NCI-H1105 (cell line): ENCODE measurements at regions not wholly inside any gene's neighbourhood (a gene's known extent, or its start where the extent isn't known, plus 50 kb on each side); places are given as distances from the start of the nearest gene placed in this dataset.
"Not testable (repeated sequence)": the region's sequence is repeated elsewhere in the genome, so short reads cannot be mapped to it uniquely, and the experiment has no call there.

Experiments
- DNase-seq: peaks from one replicate; lab custom pipeline; 2025; lab: John Stamatoyannopoulos, UW

DNA sequence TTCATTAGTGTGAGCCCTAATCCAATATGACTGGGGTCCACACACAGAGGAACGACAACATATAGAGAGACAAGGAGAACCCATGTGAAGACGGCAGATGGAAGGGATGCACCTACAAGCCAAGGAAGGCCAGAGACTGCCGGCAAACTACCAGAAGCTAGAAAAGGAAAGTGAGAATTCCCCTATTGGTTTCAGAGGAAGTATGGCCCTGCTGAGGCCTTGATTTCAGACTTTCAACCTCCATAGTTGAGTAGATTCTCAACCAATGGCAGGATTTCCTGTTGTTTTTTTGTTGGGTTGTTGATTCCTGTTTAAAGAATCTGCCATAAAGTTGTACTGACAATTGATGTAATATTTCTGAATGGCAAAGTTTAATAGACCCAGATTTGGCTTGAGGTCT, 241.5 kb downstream of the SATB2 start:
- DNase-seq, result no peak

DNA sequence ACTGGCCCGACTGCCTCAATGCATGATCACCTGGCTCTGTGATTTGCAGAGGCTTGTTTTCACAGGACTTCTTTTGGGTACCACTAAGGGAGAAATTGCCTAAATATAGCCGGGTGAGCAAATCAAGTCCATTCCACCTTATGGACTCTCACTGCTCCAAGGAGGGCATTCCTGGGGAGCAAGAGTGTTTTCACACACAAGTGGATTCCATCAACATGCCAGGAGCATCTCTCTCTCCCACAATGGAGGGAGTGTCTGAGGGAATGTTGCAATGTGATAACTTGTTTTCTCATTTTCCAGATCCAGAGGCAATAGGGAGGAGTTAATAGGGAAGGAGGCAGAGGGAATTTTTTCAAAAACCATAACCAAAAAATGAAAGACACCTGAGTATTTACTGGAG, 250.7 kb downstream of the SATB2 start:
- DNase-seq, result no peak

DNA sequence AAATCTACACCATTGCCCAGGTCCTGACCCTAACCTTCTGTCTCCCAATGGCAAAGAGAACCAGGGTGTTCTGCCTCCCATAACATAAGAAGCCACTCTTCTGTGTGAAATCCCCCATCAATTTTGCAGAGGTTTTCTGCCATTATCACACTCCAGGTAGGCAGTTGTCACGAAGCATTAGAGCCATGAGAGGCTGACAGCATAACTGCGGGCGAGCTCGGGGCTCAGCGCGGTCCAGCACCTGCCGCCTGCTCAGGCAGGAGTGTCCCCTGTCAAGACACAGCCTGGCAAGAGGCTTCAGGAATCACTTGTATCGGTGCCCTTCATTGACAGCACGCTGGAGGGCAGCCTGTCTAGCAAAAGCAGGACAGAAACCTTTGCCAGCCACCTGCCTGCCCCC, 251.2 kb downstream of the SATB2 start:
- no peak for DNase-seq

DNA sequence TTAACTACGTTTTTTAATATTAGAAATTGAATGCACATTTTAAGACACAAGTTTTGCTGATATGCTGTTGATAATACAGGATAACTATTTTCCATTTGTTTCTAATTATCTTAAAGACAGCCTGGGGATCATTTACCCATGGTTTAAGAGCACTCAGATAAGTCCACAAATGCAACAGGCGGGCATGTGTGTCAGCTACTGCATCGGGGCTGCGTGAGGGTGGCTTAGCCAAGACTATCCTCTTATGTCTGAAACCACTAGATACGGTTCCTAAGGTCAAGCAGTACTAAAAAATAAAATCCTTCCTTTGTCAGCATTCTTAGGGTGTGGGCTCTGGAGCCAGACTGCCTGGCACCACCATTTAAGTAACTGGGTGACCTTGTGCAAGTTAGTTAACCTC, 254.8 kb downstream of the SATB2 start:
- DNase-seq, result no peak

DNA sequence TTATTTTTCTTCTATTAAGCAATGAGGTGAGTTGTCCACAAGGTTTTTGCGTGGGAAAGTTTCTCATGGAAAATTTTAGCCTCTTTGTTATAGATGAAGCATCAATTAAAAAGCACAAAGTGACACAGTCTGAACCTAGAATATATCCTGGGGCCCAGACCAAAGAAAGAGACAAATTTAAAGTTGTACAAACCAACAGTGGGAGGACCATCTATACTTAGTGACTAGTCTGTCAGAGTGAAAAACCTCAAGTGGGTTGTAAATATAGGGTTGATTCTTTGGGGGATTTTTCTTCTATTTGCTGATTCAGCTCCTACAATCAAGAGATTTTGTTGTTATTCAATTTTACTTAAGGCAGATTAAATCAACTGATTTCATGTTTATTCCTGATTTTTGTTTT, 256.2 kb downstream of the SATB2 start:
- no peak for DNase-seq

DNA sequence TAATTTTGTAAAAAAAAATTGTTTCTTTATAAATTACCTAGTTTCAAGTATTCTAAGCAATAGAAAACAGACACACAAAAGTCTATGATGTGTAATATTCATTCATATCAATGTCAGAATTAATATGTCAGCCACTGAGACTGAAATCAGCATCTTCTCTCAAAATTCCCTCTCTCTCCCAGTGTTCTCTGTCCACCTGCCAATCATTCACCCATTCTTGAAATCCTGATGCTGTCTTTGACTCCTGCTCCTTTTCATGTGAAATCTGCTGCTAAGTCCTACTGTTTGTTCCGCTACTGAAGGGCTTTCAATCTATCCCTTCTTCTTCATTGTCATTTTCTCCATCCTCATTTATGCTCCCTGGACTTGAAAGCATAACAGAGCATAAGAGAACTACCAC, 257.9 kb downstream of the SATB2 start:
- DNase-seq, result no peak

DNA sequence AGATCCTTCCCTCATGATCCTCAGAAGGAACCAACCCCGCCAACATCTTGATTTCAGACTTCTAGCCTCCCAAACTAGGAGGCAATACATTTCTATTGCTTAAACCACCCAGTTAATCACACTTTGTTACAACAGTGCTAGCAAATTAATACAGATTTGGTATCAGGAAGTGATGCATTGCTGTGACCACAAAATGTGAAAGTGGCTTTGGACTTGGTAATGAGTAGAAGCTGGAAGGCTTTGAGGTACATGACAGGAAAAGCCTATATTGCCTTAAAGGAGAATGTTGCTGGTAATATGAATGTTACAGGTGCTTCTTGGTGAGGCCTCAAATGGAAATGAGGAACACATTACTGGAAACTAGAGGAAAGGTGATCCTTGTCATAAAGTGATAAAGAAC, 260.3 kb downstream of the SATB2 start:
- no peak for DNase-seq

DNA sequence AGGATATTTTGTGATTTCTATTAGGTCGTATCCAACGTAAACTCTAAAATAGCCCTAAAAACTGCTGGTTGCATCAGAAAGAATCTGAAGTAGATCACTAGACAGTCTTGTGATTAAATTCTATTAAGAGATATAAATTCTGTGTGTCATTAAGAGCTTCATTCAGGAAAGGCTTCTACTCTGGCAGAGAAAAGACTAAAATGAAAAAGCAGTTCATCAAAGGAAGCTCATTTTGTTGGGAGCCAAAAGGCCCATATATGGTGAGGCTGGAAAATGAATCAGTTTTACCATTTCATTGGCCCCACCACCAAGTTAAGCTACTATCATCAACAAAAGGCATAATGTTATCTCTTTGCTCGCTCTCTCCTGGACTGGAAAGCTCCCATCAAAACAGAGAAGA, 261.1 kb downstream of the SATB2 start:
- DNase-seq, result no peak

DNA sequence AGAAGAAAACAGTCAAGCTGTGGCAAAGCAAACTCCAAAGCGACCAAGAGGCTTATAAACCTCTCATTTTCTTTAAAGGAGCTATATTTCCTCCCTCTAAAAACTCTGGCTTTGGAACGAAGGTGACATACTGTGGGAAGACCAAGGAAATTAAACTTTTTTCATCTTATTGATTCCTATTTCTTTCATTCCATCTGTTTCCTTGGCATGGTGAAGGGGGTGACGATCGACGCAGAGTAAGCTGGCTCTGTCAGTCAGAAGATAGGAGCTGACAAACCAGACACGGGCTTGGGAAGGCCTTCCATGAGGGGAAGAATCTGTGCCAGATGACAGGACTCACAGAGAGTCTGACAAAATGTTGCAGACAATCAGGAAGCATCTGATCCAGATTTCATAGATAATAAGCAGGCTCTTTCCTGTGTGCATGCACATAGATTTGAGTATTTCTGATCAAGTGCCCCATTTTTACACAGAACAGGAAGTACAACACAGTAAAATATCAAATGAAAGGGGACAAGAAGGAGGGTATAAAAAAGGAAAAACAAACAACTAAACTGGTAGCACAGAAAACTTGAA, 261.7 kb downstream of the SATB2 start:
- no peak for DNase-seq

DNA sequence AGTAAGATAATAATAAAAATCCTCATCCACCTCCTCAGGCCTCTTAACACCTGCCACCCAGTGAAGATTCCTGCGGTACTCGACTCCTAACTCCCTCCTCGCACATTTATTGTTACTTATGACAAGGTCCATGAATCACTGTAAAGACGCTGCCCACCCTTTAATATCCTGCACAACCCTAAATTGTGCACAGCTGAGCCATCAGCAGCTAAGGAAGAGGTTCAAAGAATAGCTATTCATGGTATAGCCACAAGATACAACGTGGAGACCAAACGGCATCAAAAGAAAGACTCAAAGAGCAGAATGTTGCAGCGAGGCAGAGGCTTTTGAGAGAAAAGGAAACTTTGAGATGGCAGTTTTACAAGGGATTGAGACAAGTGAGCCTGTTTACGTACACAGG, 266.3 kb downstream of the SATB2 start:
- DNase-seq, result no peak

DNA sequence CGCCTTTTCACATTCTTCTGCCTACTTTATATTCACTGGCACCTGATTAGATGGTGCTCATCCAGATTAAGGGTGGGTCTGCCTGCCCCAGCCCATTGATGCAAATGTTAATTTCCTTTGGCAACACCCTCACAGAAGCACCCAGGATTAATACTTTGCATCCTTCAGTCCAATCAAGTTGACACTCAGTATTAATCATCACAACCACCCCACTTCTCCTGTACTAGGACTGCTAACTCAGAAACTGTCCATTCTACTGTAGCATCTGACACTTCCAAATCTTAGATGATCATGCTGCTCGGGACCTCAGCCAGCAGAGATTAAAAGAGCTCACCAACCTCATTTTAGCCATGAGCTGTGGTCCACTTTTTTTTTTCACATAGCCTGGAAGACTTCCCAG, 268.5 kb downstream of the SATB2 start:
- DNase-seq, result no peak

DNA sequence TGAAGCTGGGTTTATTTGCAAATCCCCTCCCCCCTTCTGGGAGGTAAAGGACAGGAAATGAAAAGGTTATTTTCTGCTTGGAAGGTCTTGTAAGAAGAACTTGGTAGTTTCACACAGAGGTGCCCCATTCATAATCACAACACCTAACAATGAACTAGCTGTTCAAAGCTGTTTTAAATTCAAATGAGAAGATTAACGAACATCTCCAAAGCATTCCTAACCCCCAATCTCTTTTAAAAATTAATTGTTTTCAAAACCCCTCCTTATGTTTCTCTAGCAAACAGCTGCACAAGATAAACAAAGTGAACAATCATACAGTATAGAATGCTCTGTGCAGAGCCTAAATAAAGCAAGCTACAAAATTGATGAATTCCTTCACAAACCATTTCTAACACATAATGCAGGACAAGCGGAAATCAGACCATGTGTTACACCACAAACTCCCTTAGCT, 271.4 kb downstream of the SATB2 start:
- DNase-seq, result no peak

DNA sequence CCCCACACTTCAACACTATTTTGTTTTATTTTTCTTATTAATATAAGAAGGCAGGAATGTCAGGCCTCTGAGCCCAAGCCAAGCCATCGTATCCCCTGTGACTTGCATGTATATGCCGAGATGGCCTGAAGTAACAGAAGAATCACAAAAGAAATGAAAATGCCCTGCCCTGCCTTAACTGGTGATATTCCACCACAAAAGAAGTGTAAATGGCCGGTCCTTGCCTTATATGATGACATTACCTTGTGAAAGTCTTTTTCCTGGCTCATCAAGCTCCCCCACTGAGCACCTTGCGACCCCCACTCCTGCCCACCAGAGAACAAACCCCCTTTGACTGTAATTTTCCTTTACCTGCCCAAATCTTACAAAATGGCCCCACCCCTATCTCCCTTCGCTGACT, 272.6 kb downstream of the SATB2 start:
- not testable (repeated sequence) for DNase-seq

DNA sequence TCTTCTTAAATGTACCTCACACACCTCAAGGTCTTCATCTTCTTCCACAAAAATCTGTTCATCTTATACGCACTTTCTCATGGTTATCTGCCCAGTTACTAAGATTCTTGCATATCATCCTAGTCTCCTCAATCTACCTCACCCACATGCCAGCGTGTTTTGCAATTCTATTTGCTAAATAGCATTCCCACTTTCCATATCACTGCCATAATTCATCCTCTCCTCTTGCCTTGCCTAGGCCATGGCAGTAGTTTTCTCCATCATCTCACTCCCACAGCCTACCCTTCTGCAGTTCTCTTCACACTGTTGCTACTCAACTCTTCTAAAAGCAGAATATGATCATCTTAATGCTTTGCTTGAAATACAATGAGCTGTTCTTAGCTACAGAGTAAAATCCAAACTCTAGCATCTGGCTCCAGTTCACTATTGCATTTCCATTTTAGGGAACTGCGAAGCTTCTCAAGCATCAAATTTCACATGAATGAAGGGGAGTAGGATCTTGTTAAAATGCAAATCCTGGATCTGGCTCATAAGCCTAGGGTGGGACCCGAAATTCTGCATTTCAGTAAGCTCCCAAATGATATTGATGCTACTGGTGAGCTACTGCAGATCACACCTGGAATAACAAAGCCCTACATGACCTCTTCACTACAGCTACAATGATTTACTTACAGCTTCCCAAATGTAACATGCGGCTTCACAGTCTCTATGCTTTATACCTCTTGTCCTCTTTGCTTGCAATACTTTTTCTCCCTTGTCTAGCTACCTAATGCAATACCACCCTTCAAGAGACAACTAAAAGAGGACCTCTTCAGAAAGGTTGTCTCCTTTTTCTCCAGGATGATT, 293.9 kb downstream of the SATB2 start:
- no peak for DNase-seq

DNA sequence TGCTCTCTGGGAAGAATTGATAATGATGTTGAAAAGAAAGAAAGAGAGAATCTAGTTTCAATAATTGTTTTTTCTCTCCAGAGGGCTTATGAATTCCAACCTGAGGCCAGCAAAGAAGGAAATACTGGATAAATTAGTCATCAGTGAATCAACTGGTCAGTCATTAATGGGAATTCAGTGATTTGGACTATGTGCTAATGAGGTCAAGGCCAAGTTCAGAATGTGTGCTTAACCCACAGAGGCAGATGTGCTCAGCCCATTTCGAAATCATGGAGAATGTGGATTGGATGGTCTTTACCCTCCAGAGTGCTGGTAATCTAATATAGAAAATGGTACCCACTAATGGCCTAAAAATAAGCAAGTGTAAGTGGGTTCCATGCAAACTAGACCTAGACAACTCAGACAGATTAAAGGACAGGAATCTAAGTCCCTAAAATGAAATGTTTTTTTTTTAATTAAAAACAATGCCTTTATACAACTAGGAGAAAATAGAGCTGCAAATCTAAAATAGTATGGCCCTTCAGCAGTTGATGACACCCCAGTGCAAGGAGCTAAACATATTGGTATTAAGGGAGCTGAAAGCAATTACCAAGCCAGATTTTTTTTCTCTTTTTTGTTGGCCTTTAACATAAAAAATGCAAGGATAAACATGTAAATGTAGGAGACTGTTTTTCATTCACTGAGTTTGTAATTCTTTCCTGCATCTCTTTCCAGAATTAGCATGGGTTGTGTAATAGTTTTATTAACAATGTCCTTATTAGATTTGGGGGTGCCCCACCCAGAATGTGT, 296.9 kb downstream of the SATB2 start:
- DNase-seq, result no peak

DNA sequence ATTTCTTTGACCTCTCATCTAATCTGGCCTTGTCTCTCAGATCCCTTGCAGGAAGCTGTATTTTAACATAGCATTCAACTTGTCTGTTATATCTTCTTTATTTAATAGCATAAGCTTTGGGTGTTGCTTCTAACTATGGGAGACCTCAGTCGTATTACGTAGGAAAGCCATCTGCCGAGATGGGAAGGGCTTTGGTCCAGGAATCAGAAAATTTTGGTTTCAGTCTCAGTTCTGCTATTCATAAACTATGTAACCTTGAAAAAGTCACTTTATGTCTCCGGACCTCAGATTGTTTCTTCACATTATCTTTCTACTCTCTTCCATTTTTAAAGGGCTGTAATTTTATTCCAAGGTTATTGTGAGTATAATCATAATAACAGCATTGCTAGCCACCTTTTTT, 297.7 kb downstream of the SATB2 start:
- no peak for DNase-seq

DNA sequence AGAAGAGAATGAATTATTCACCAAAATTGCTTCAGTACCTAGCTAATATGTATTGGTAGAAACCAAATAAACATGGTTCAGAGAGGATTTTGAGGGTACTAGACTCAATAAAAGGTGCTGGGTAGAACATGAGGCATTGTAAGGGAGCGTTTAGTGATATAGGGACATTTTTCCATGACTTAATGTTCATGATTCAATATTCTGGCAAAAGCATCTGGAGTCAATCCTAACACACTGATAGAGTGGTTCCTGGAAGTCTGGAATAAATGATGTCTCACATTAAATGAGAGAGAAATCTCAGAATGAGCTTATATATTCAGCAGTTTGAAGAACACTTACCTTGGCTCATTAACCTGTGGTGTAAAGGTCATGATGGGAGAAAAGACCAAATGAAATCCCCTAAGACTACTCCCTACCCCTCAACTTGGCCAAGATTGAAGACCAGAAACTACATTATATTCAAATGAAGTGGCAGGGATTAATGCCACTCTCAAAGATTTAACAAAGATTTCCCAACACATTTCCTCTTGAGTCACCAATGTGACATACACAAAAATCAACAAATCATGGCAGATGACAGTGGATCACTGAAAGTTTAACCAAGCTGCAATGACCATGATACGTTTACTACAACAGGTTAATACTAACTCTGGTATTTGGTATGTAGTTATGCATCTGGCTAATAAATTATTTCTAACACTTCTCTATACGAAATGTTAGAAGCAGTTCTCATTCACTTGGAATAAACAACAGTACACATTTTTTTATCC, 309.5 kb downstream of the SATB2 start:
- no peak for DNase-seq

DNA sequence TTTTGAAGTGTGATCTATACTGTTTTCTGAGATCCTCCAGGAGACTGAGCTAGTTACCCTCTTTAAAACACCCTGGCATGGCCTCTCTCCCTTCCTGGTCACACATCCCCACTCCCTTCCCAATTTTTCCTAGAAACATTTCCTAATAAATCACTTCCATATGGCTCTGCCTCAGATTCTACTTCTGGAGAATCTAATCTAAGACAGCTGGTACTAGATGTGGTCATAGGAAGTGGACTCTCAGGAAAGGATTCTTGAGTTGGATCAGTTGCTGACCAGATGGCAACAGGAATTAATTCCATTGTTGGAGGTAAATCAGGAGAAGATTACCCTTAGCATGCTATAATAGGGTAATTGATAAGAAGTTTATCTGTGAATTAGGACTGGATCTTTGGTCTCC, 310.5 kb downstream of the SATB2 start:
- DNase-seq, result no peak

DNA sequence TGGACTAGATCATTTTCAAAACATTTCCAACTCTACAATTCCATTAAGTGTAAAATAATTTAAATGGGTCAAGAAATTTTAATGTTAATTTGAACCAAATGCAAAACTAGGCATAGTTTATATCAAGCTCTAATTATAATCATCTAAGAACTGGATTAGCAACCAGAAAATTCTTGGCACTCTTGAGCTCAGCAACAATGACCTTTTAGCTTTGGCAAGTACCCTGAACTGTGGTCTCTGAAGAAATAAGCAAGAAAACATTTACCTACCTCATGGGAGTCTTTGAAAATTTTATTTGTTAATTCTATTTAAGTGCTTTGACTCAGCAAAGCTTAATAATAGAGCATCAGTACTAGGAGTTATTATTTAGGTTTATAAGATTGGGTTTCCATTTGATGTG, 313.2 kb downstream of the SATB2 start:
- no peak for DNase-seq

DNA sequence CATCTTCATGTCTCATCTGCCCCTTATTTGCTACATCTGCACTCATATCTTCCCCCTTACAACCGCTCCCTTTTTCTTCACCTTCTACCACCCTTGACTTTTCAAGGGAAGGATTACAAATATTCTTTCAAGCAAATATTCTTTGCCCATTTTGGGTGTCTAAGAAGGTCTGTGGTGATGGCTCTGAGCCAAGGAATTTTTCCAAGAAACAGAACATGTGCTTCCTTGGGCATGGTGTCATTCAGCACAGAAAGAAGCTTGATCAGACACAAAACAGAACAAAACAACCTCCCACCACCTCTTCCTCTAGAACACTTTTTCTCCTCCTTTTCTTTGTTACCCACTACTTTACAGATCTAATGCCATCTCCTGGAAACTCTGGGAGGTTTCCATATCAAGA, 313.7 kb downstream of the SATB2 start:
- DNase-seq, result no peak

DNA sequence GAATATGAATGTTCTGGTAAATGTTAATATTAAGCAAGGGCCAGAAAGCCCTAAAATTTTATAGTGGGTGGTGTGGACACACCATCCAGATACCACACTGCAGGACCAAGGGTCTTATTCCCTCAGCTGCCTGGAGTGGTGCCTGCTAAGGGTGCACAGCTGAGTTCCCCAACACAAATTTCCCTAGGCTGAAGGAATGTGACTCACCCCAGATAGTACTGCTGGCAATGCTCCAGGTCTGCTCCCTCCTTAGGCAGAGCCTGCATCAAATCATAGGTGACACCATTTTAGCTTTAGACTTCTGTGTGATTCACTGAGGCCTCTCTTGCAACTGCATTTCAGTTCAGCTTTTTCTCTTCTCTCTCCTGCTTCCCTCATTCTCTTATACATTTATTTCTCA, 321.1 kb downstream of the SATB2 start:
- no peak for DNase-seq

DNA sequence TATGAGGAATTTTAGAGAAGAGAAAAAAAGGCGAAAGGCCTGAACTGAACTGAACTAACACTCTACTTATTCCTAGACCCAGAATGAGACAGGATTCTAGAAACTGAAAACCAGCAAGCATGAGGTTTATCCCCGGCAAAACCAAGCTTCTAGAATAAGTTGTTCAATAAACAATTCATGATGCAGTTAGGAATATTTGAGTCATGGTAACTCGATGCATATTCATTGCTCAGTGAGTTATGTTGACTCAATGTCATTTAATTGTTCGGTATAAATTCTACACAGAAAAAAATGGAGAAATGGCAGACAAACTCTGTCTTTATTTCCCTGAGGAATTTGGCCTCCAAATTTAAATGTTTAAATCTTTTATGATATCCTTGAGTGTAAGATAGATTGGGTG, 321.5 kb downstream of the SATB2 start:
- DNase-seq, result no peak
